H9 (cell line): ENCODE measurements at regions not wholly inside any gene's neighbourhood (a gene's known extent, or its start where the extent isn't known, plus 50 kb on each side); places are given as distances from the start of the nearest gene placed in this dataset.

Experiments used
- DNase-seq: peaks from one replicate; pipeline ENCODE4 v3.0.0-alpha.2; 2017
- H2AFZ ChIP-seq: one replicate; pipeline ENCODE4 v1.6.1; 2013; ENCODE audit warnings: mild to moderate bottlenecking, low read length, control low read depth, moderate library complexity
- H2AK5ac ChIP-seq: 2 replicates; pipeline ENCODE4 v1.6.1; 2013; ENCODE audit warnings: low read length, control low read depth, mixed read lengths; ENCODE audit not compliant: insufficient read length
- H2BK120ac ChIP-seq: one replicate; pipeline ENCODE4 v1.6.1; 2013; ENCODE audit warnings: low read depth, mild to moderate bottlenecking, low read length, control low read depth, inconsistent platforms; ENCODE audit not compliant: poor library complexity, severe bottlenecking
- H2BK12ac ChIP-seq: 2 replicates; pipeline ENCODE4 v1.6.1; 2013; ENCODE audit warnings: low read length, control low read depth, mixed read lengths, low read depth; ENCODE audit not compliant: insufficient read length
- H2BK15ac ChIP-seq: 2 replicates; pipeline ENCODE4 v1.6.1; 2013; ENCODE audit warnings: low read depth, low read length, control low read depth
- H2BK20ac ChIP-seq: one replicate; pipeline ENCODE4 v1.6.1; 2013; ENCODE audit warnings: low read depth, mild to moderate bottlenecking, low read length, control low read depth, inconsistent platforms; ENCODE audit not compliant: poor library complexity, severe bottlenecking
- H2BK5ac ChIP-seq: 2 replicates; pipeline ENCODE4 v1.6.1; 2013; ENCODE audit warnings: low read length, control low read depth, mixed read lengths; ENCODE audit not compliant: insufficient read length
- H3K14ac ChIP-seq: 2 replicates; pipeline ENCODE4 v1.6.1; 2013; ENCODE audit warnings: low read length, control low read depth; ENCODE audit not compliant: insufficient read depth
- H3K18ac ChIP-seq: 2 replicates; pipeline ENCODE4 v1.6.1; 2013; ENCODE audit warnings: low read depth, mild to moderate bottlenecking, mixed read lengths, low read length, control low read depth; ENCODE audit not compliant: insufficient read length
- H3K23ac ChIP-seq: 2 replicates; pipeline ENCODE4 v1.6.1; 2013; ENCODE audit warnings: low read length, control low read depth, mixed read lengths, low read depth; ENCODE audit not compliant: insufficient read length
- H3K23me2 ChIP-seq: 2 replicates; pipeline ENCODE4 v1.6.1; 2013; ENCODE audit warnings: low read depth, mild to moderate bottlenecking, mixed read lengths, low read length, control low read depth; ENCODE audit not compliant: insufficient read length, poor library complexity, severe bottlenecking
- H3K27ac ChIP-seq: 2 replicates; pipeline ENCODE4 v1.5.1; 2013; ENCODE audit warnings: low read length, control low read depth, mixed read lengths, low read depth; ENCODE audit not compliant: insufficient read length
- H3K27me3 ChIP-seq: 2 replicates; pipeline ENCODE4 v1.6.1; 2013; ENCODE audit warnings: low read length, control low read depth, inconsistent platforms; ENCODE audit not compliant: insufficient read depth
- H3K4ac ChIP-seq: 2 replicates; pipeline ENCODE4 v1.6.1; 2013; ENCODE audit warnings: low read depth, mild to moderate bottlenecking, control low read depth, inconsistent platforms, low read length, moderate library complexity
- H3K4me1 ChIP-seq: 2 replicates; pipeline ENCODE4 v1.6.1; 2013; ENCODE audit warnings: low read length, control low read depth, inconsistent platforms; ENCODE audit not compliant: insufficient read depth
- H3K4me2 ChIP-seq: 2 replicates; pipeline ENCODE4 v1.6.1; 2013; ENCODE audit warnings: low read length, control low read depth, mixed read lengths; ENCODE audit not compliant: insufficient read length, insufficient read depth
- H3K56ac ChIP-seq: 2 replicates; pipeline ENCODE4 v1.6.1; 2013; ENCODE audit warnings: low read depth, mild to moderate bottlenecking, mixed read lengths, low read length, control low read depth; ENCODE audit not compliant: insufficient read length
- H3K79me1 ChIP-seq: 2 replicates; pipeline ENCODE4 v1.6.1; 2013; ENCODE audit warnings: low read depth, mild to moderate bottlenecking, moderate library complexity, low read length, control low read depth, inconsistent platforms; ENCODE audit not compliant: insufficient read depth, poor library complexity, severe bottlenecking
- H3K79me2 ChIP-seq: 2 replicates; pipeline ENCODE4 v1.6.1; 2013; ENCODE audit warnings: low read length, control low read depth, inconsistent platforms; ENCODE audit not compliant: insufficient read depth
- H3K9ac ChIP-seq: 2 replicates; pipeline ENCODE4 v1.6.1; 2013; ENCODE audit warnings: low read length, control low read depth, mixed read lengths; ENCODE audit not compliant: insufficient read length; ENCODE audit errors: extremely low read depth
- H3K9me3 ChIP-seq: one replicate; pipeline ENCODE4 v1.6.1; 2013; ENCODE audit warnings: low read depth, low read length, inconsistent platforms; ENCODE audit not compliant: control insufficient read depth
- H3T11ph ChIP-seq: one replicate; pipeline ENCODE4 v1.6.1; 2013; ENCODE audit warnings: mild to moderate bottlenecking, low read length, control low read depth, inconsistent platforms
- H4K20me1 ChIP-seq: one replicate; pipeline ENCODE4 v1.6.1; 2013; ENCODE audit not compliant: control insufficient read depth, insufficient read length, insufficient read depth
- H4K5ac ChIP-seq: 2 replicates; pipeline ENCODE4 v1.6.1; 2013; ENCODE audit warnings: low read depth, mild to moderate bottlenecking, mixed read lengths, low read length, control low read depth; ENCODE audit not compliant: insufficient read length
- H4K8ac ChIP-seq: replicated peaks from 2 replicates; pipeline ENCODE4 v1.6.1; 2013; ENCODE audit warnings: low read length, control low read depth, mixed read lengths, low read depth; ENCODE audit not compliant: insufficient read length
- H4K91ac ChIP-seq: 2 replicates; pipeline ENCODE4 v1.6.1; 2013; ENCODE audit warnings: low read depth, mild to moderate bottlenecking, moderate library complexity, mixed read lengths, low read length, control low read depth; ENCODE audit not compliant: insufficient read length
- H3K27ac Mint-ChIP-seq, 3 experiments: 2 replicates in 2 of 3; 3 replicates in 1 of 3; pipeline ENCODE4 v1.8.0; 2020 to 2021; ENCODE audit warnings: mixed read lengths in 3 of 3, mild to moderate bottlenecking in 1 of 3, moderate library complexity in 1 of 3
- H3K27me3 Mint-ChIP-seq: 2 replicates; pipeline ENCODE4 v1.8.0; 2021; ENCODE audit warnings: low read depth, mild to moderate bottlenecking, moderate library complexity, mixed read lengths
- H3K36me3 Mint-ChIP-seq, 3 experiments: 2 replicates in 2 of 3; 3 replicates in 1 of 3; pipeline ENCODE4 v1.8.0; 2020 to 2021; ENCODE audit warnings: low read depth in 3 of 3, mixed read lengths in 3 of 3; ENCODE audit not compliant: insufficient read depth in 1 of 3
- H3K4me1 Mint-ChIP-seq, 2 experiments: 2 replicates each; pipeline ENCODE4 v1.8.0; 2020; ENCODE audit warnings: mixed read lengths in 2 of 2
- H3K4me3 Mint-ChIP-seq, 2 experiments: 2 replicates in 1 of 2; 3 replicates in 1 of 2; pipeline ENCODE4 v1.8.0; 2020 to 2021; ENCODE audit warnings: mild to moderate bottlenecking in 2 of 2, mixed read lengths in 2 of 2, moderate library complexity in 1 of 2
- H3K9me3 Mint-ChIP-seq, 2 experiments: 2 replicates in 1 of 2; 3 replicates in 1 of 2; pipeline ENCODE4 v1.8.0; 2020; ENCODE audit warnings: mild to moderate bottlenecking in 2 of 2, mixed read lengths in 2 of 2, moderate library complexity in 1 of 2
- CTCF ChIP-seq: fragments of 200-600 bp; sonication (generic); conservative IDR thresholded peaks from 3 replicates; pipeline ENCODE4 v1.8.0; 2021; ENCODE audit warnings: antibody characterized with exemption, mild to moderate bottlenecking
- WGBS: extraction: QIAGEN DNeasy Blood & Tissue Kit; methylation state at CpG from one replicate; pipeline ENCODE4 v1.1.7; 2013; ENCODE audit warnings: missing lambda C conversion rate, low lambda C conversion rate, mixed read lengths; ENCODE audit not compliant: insufficient read length; ENCODE audit errors: extremely low coverage; 5-methylcytosine and 5-hydroxymethylcytosine counted together

GRCh38 chr14:60565211-60565610 is 56.3 kb downstream of the SIX6 start:
- no peak overlapping the region for H2AFZ ChIP-seq
- no CpG with 5 or more reads among the region's 6 CpGs for WGBS

More at GRCh38 chr14:60565211-60565610, 56.3 kb downstream of the SIX6 start:
- Histone ChIP-seq H3K79me1 (no peaks in the 10 kb centered on the region), H3K79me2 (no peaks in the 10 kb centered on the region), H3K9ac (no peak overlapping the region), H4K20me1 (no peaks in the 10 kb centered on the region), H3K4me2 (no peak overlapping the region), H2BK15ac (no peak overlapping the region), H2BK20ac (no peak overlapping the region), H4K8ac (no peak overlapping the region), H2BK5ac (no peak overlapping the region), H3K4ac (no peak overlapping the region), H2BK120ac (no peak overlapping the region), H3K9me3 (no peaks in the 10 kb centered on the region), H2BK12ac (no peak overlapping the region), H4K91ac (no peak overlapping the region), H2AK5ac (no peak overlapping the region), H3K4me1 (no peaks in the 10 kb centered on the region), H3K27me3 (no peaks in the 10 kb centered on the region), H3K56ac (no peak overlapping the region), H3K23ac (no peak overlapping the region), H3K14ac (no peak overlapping the region), H3K27ac (no peak overlapping the region), H3K18ac (no peak overlapping the region), H3K23me2 (no peaks in the 10 kb centered on the region), H3T11ph (no peak overlapping the region), H4K5ac (no peak overlapping the region)
- no peak overlapping the region for H3K4me3 Mint-ChIP-seq
- H3K9me3 Mint-ChIP-seq, result no peaks in the 10 kb centered on the region
- H3K27me3 Mint-ChIP-seq, result no peaks in the 10 kb centered on the region
- H3K36me3 Mint-ChIP-seq, result no peaks in the 10 kb centered on the region
- TF ChIP-seq CTCF, result no peak
- H3K27ac Mint-ChIP-seq, result no peak overlapping the region
- DNase-seq, result no peak
- H3K4me1 Mint-ChIP-seq, result peaks cover 2 to 6% of the 10 kb centered on the region in 2 experiments
